HEK293T (cell line): ENCODE measurements at regions not wholly inside any gene's neighbourhood (a gene's known extent, or its start where the extent isn't known, plus 50 kb on each side); places are given as distances from the start of the nearest gene placed in this dataset.

Experiments used
- CTCF ChIA-PET: fragments of 350-600 bp; formaldehyde crosslinking; extraction: SDS; loops from one replicate; lab custom pipeline; 2021; ENCODE audit warnings: antibody characterized with exemption, inconsistent platforms; lab: Yijun Ruan, JAX
- POLR2A ChIA-PET: fragments of 350-600 bp; formaldehyde crosslinking; extraction: SDS; loops from one replicate; lab custom pipeline; 2020; ENCODE audit warnings: antibody characterized with exemption, inconsistent platforms; lab: Yijun Ruan, JAX
- DNase-seq: peaks from one replicate; pipeline ENCODE4 v3.0.0; 2012; ENCODE audit warnings: mixed read lengths; ENCODE audit errors: extremely low spot score
- ARNT ChIP-seq: fragments of 450-650 bp; IDR thresholded peaks from 2 replicates; pipeline ENCODE4 v1.6.1; 2017; ENCODE audit warnings: mild to moderate bottlenecking
- BHLHE40 ChIP-seq: fragments of 450-650 bp; IDR thresholded peaks from 2 replicates; pipeline ENCODE4 v1.6.1; 2016; ENCODE audit warnings: mild to moderate bottlenecking, moderate library complexity, borderline replicate concordance
- CTBP1 ChIP-seq: fragments of 450-650 bp; IDR thresholded peaks from 2 replicates; pipeline ENCODE4 v1.6.1; 2016; ENCODE audit warnings: borderline replicate concordance
- ELF4 ChIP-seq: fragments of 450-650 bp; IDR thresholded peaks from 2 replicates; pipeline ENCODE4 v1.6.1; 2017; ENCODE audit warnings: antibody characterized with exemption
- FOXA1 ChIP-seq: fragments of 450-650 bp; IDR thresholded peaks from 2 replicates; pipeline ENCODE4 v1.6.1; 2016; ENCODE audit warnings: mild to moderate bottlenecking
- FOXK2 ChIP-seq: fragments of 450-650 bp; IDR thresholded peaks from 2 replicates; pipeline ENCODE4 v1.6.1; 2016; ENCODE audit warnings: mild to moderate bottlenecking
- FOXM1 ChIP-seq: fragments of 450-650 bp; IDR thresholded peaks from 2 replicates; pipeline ENCODE4 v1.6.1; 2017; ENCODE audit warnings: mild to moderate bottlenecking, borderline replicate concordance
- HDGF ChIP-seq: fragments of 450-650 bp; IDR thresholded peaks from 2 replicates; pipeline ENCODE4 v1.6.1; 2017; ENCODE audit warnings: antibody characterized with exemption, borderline replicate concordance
- L3MBTL2 ChIP-seq: fragments of 450-650 bp; conservative IDR thresholded peaks from 2 replicates; pipeline ENCODE4 v1.6.1; 2016; ENCODE audit warnings: mild to moderate bottlenecking
- LEF1 ChIP-seq: fragments of 450-650 bp; IDR thresholded peaks from 2 replicates; pipeline ENCODE4 v1.6.1; 2017; ENCODE audit warnings: mild to moderate bottlenecking, borderline replicate concordance
- NFRKB ChIP-seq: fragments of 450-650 bp; IDR thresholded peaks from 2 replicates; pipeline ENCODE4 v1.6.1; 2016; ENCODE audit warnings: mild to moderate bottlenecking, moderate library complexity
- SP1 ChIP-seq: fragments of 450-650 bp; IDR thresholded peaks from 2 replicates; pipeline ENCODE4 v1.6.1; 2017
- SUZ12 ChIP-seq: fragments of 450-650 bp; IDR thresholded peaks from 2 replicates; pipeline ENCODE4 v1.6.1; 2016; ENCODE audit warnings: mild to moderate bottlenecking
- TARDBP ChIP-seq: fragments of 450-650 bp; IDR thresholded peaks from 2 replicates; pipeline ENCODE4 v1.6.1; 2016
- ZNF384 ChIP-seq: fragments of 450-650 bp; IDR thresholded peaks from 2 replicates; pipeline ENCODE4 v1.6.1; 2016
- TF ChIP-seq, protein P1 (sequence below): fragments of 450-650 bp; IDR thresholded peaks from 2 replicates; pipeline ENCODE4 v1.6.1; 2016

DNA sequence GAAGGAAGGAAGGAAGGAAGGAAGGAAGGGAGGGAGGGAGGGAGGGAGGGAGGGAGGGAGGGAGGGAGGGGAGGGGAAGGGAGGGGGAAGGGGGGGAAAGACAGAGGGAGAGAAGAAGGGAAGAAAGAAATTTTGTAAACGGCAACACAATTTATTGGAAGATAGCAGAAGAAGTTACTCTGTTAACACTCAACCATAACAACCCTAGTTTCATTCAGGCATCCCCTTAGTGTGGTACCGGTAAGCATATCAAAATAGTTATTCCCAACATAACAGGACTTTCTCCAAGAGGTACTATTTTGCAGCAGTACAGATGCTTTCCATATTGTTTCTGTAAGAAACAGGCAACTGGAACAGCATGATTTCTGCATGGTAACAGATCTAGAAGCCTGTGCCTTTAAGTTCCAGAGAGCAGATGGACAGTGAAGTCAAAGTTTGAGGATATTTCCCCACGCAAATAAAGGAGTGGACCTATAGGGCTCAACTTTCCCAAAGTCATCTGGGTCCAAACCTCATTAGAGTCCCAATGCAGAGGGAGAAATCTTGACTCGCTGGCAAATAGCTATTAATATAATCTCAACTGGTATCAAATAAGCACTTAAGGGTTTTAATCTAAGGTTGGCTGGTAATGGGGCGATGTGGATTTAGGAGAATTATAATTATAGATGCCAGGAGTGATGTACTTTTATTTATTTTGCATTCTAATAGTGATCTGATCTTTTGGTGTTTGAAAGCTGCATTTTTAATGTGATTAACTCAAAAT lies 69.4 kb downstream of the TENT5A start:
- TF ChIP-seq, protein P1, sequence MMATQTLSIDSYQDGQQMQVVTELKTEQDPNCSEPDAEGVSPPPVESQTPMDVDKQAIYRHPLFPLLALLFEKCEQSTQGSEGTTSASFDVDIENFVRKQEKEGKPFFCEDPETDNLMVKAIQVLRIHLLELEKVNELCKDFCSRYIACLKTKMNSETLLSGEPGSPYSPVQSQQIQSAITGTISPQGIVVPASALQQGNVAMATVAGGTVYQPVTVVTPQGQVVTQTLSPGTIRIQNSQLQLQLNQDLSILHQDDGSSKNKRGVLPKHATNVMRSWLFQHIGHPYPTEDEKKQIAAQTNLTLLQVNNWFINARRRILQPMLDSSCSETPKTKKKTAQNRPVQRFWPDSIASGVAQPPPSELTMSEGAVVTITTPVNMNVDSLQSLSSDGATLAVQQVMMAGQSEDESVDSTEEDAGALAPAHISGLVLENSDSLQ, result no peak
- TF ChIP-seq ARNT, result no peak
- TF ChIP-seq NFRKB, result no peak
- no peak for TF ChIP-seq SP1
- no peak for TF ChIP-seq BHLHE40
- no peak for TF ChIP-seq CTBP1
- no peak for TF ChIP-seq LEF1
- TF ChIP-seq FOXM1, result no peak
- TF ChIP-seq ELF4, result no peak
- no peak for TF ChIP-seq ZNF384
- TF ChIP-seq FOXA1, result no peak
- no peak for TF ChIP-seq HDGF
- no peak for TF ChIP-seq SUZ12
- no peak for DNase-seq
- ChIA-PET POLR2A (no interaction called here), CTCF (no interaction called here)

DNA sequence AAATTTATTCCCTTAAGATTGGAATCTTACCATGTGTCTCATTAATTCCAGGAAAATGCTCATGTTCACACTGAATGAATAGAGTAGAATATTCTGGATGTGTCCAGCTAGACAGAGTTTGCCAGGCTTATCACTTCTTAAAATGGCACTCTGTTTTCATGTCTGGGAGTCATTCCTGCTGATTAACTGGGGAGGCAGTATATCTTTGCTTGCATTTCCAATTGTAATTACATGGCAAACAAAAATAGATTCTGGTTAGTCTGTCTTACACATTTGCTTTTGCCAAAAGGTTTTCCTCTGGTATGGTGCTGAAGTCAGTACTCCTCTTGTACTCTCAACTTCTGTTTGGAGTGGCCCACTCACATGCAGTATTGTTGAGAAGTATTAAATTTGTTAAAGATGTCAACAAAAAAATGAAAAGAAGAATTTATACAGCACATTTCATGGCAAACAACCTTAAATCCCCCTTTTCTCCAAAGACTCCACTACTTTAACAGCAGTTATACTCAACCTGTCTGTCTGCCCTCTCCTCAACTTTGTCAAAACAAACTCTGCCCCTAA lies 70.2 kb downstream of the TENT5A start:
- POLR2A ChIA-PET, result no interaction called here
- no peak for DNase-seq
- TF ChIP-seq SP1 (no peak), FOXA1 (no peak), NFRKB (no peak), ELF4 (no peak)
- TF ChIP-seq, protein P1, result no peak
- CTCF ChIA-PET, result no interaction called here

DNA sequence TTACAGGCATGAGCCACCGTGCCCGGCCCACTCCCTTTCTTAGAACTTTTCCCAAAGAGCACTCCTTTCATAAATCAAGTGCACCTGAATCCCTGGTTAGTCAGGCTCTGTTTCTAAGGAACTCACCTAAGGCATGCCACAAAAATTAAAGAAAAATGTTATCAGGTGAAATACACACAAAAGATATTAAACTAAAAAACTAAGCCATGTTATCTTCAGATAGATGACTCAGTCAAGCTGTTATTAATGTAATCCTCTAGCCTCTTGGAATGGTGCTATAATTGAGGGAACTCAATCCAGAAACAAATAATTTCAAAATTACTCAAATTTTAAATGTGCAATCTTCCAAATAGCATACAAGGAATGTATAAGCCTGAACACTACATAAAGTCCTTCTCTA lies 83.0 kb downstream of the TENT5A start:
- TF ChIP-seq, protein P1, result no peak
- TF ChIP-seq BHLHE40 (no peak), HDGF (no peak)
- ChIA-PET POLR2A (no interaction called here), CTCF (no interaction called here)
- DNase-seq, result no peak

DNA sequence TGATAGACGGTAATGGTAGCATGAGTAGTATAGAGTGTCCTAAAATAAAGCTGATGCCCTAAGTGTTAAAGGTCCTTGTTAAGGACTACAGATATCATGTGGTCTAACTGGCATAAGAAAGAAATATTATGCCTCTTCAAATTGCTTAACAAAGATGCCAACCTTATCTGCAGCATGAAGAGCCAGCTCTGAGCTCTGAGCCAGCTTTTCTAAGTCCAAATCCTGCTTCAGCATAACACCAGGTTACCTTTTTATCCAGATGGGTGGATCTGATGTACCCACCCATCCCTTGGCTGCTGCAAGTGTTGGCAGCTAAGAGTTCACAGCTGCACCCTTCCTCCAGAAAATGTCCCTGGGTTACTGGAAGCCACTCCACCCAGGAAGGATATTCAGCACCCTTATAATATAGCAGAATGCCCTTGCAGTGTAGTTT lies 83.8 kb downstream of the TENT5A start:
- DNase-seq, result no peak
- TF ChIP-seq BHLHE40 (no peak), NFRKB (no peak), SUZ12 (no peak), FOXA1 (no peak), ZNF384 (no peak), CTBP1 (no peak), TARDBP (no peak), FOXM1 (no peak), ARNT (no peak), SP1 (no peak), HDGF (no peak), LEF1 (no peak), L3MBTL2 (no peak), ELF4 (no peak), FOXK2 (no peak)
- TF ChIP-seq, protein P1, result no peak
- ChIA-PET CTCF (no interaction called here), POLR2A (no interaction called here)

DNA sequence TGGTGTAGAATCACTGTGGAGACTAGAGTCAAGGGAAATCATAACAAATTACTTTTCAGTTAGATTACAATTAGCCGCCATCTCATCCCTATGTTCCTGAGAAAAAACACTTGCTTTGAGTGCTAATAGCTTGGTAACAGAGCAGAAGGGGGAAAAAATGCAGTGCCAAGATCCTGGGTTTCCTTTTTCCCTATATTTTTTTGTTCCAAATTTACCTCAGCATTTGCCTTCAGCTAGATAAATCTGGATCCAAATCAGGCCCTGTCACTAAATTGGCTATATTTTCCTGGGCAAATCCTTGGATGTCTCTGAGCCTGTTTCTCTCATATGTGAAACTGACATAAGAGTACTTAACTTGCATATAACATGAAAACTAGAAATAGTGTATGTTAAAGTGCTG lies 86.0 kb downstream of the TENT5A start:
- TF ChIP-seq HDGF (no peak), FOXM1 (no peak), ARNT (no peak), SP1 (no peak), FOXA1 (no peak), L3MBTL2 (no peak), TARDBP (no peak), BHLHE40 (no peak), CTBP1 (no peak), ZNF384 (no peak), FOXK2 (no peak)
- TF ChIP-seq, protein P1, result no peak
- CTCF ChIA-PET, result no interaction called here
- DNase-seq, result no peak
- POLR2A ChIA-PET, result no interaction called here
